Skeletal muscle tissue (tissue), 3 donors: ENCODE measurements at regions not wholly inside any gene's neighbourhood (a gene's known extent, or its start where the extent isn't known, plus 50 kb on each side); places are given as distances from the start of the nearest gene placed in this dataset.
A peak's percentile ranks its signal among the peaks of the same experiment; 100 is the strongest.

Experiments used
- H3K27ac ChIP-seq: one replicate; pipeline ENCODE4 v1.7.0; 2013; ENCODE audit warnings: mild to moderate bottlenecking, low read depth, low read length, inconsistent platforms
- H3K27me3 ChIP-seq, 3 donors: one replicate each; pipeline ENCODE4 v1.7.0; 2013; ENCODE audit warnings: low read length in 3 of 3; ENCODE audit not compliant: control insufficient read depth in 3 of 3, insufficient read depth in 3 of 3
- H3K36me3 ChIP-seq, 3 donors: one replicate each; pipeline ENCODE4 v1.7.0; 2013; ENCODE audit warnings: low read length in 3 of 3; ENCODE audit not compliant: control insufficient read depth in 3 of 3, insufficient read depth in 3 of 3
- H3K4me1 ChIP-seq, 3 donors: one replicate each; pipeline ENCODE4 v1.7.0; 2013; ENCODE audit warnings: low read length in 3 of 3, mild to moderate bottlenecking in 3 of 3; ENCODE audit not compliant: control insufficient read depth in 3 of 3, insufficient read depth in 3 of 3
- H3K4me3 ChIP-seq, 3 donors: one replicate each; pipeline ENCODE4 v1.7.0; 2013; ENCODE audit warnings: low read length in 3 of 3
- H3K9ac ChIP-seq, 3 donors: one replicate each; pipeline ENCODE4 v1.7.0; 2013; ENCODE audit warnings: low read length in 3 of 3, mild to moderate bottlenecking in 3 of 3, moderate library complexity in 2 of 3, low read depth in 1 of 3
- H3K9me3 ChIP-seq, 3 donors: one replicate each; pipeline ENCODE4 v1.7.0; 2013; ENCODE audit warnings: low read length in 3 of 3; ENCODE audit not compliant: control insufficient read depth in 3 of 3
- donor health status: Osteomylitis.

DNA sequence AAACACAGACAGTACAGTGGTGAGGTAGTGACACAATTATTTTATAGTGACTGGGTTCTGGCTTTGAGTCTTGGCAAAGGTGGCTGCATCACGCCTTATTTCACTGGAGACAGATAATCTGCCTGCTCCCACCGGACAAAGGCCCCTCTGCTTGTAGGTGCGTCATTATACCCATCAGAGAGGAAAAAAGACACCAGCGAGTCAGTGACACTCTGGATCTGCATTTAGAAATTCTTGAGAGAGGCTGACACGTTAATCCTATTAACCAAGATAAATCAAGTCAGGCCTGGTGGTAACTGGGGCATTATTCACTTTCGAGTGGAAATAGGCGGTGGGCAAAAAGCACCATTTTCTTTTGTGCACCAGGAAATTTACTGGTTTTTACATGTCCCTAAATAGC lies 76.2 kb downstream of the NR2F2 start:
- H3K9me3 ChIP-seq: no peaks in the 10 kb centered on the region
- H3K27me3 ChIP-seq: peaks cover 38 to 61% (median 57%) of the 10 kb centered on the region in 3 donors
- no peak overlapping the region for H3K9ac ChIP-seq
- H3K36me3 ChIP-seq: no peaks in the 10 kb centered on the region
- no peak overlapping the region for H3K27ac ChIP-seq
- H3K4me1 ChIP-seq: peaks cover 0 to 15% (median 6%) of the 10 kb centered on the region in 3 donors
- H3K4me3 ChIP-seq: no peak overlapping the region

DNA sequence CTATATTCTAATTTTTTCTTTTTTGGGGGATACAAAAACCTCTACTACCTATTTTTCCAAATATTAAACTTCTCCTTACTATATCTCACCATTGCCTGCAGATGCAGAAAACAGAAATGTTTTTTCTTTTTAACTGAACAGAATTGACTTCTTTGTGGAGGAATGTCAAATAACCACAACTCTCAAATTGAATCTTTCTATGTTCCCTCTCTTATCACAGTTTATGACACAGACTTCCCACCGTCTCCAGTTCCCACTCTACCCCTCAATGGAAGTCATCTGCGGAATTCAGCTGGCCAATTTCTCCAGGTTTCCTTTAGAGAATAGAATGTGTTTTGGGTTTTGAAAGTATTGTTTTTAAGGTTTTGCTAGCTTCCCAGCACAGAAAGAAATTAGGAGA lies 77.0 kb downstream of the NR2F2 start:
- Histone ChIP-seq H3K27me3 (peaks cover 44 to 65% (median 64%) of the 10 kb centered on the region in 3 donors), H3K9ac (no peak overlapping the region), H3K27ac (no peak overlapping the region), H3K36me3 (no peaks in the 10 kb centered on the region), H3K4me3 (no peak overlapping the region), H3K4me1 (peaks cover 0 to 15% (median 6%) of the 10 kb centered on the region in 3 donors), H3K9me3 (no peaks in the 10 kb centered on the region)

DNA sequence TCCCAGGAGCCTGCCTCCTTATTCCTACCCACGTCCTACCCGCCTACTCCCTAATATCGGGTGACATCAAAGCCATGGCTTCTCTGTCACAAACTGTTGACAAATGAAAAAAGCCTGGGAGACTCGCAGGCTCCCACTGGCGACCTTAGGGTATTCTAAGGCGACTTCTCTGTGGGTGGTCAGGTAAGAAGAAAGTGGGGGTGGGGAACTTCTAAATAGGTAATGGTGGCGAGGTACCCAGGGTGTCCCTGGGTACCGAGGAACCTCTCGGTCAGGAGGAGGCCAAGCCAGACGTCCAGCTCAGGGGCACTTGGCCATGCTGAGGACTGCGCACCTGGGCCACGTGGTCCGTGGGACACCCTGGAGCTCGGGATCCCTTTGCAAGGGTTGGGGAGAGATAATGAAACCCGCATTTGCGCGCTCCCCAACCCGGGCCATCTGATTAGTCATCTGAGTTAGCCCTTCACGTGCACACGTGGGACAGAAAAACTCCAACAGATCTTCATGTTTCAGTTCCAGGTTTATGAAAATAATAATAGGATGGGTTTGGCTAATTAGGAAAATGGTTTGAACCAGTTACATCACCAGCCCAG lies 78.2 kb downstream of the NR2F2 start:
- peaks cover 56 to 76% (median 75%) of the 10 kb centered on the region in 3 donors for H3K27me3 ChIP-seq

DNA sequence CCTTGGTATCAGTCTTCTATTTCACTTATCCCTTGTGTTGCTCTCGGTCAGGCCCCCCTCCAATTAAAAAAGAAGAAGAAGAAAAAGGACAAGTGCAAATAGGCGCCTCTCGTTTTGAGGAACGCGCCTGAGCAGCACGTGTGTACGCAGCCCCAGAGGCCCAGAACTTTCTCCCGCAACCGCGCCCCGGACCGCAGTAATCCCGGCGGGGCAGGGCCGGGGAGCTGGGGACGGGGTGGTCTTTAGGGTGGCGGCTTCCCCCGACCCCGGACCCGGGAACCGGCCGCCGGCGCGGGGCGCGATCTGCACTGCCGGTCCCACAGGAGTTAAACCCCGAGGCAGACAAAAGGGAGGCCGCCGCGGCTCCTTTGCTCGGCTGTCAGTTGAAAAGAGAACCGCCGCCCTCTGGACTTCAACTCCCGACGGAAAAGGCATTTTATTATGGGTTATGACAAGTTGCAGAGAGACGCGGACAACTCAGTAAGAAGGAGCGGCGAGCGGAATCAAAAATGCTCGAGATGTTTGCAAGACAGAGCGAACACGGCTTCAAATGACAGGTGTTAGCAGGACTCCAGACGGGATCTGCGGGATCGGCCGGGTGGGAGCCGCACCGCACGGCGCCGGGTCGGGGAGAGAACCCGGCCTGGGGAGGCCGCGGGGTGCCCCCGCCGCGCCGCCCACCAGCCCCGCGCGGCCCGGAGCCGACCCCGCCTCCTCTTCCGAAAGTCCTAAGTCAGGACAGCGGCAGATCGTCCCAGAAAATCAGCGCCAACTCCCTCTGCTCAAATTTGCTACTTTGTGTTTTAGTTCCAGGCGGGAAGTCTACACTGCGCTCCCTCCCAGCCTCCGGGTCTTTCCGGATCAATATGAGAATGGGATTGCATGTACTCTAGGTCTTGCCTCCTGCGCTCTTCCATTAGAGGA lies 79.0 kb downstream of the NR2F2 start:
- Histone ChIP-seq H3K9ac (no peak overlapping the region), H3K4me1 (peaks cover 0 to 15% (median 6%) of the 10 kb centered on the region in 3 donors), H3K27me3 (peaks cover 64 to 84% (median 83%) of the 10 kb centered on the region in 3 donors), H3K9me3 (no peaks in the 10 kb centered on the region), H3K4me3 (peak overlapping the region in 2 of 3 donors; percentile 37 to 41), H3K27ac (no peak overlapping the region), H3K36me3 (no peaks in the 10 kb centered on the region)

More for the DNA sequence above, 78.2 kb downstream of the NR2F2 start:
- no peak overlapping the region for H3K27ac ChIP-seq
- peak overlapping the region in 2 of 3 donors; percentile 37 to 41 for H3K4me3 ChIP-seq
- no peaks in the 10 kb centered on the region for H3K9me3 ChIP-seq
- H3K9ac ChIP-seq: no peak overlapping the region
- peaks cover 0 to 15% (median 6%) of the 10 kb centered on the region in 3 donors for H3K4me1 ChIP-seq
- no peaks in the 10 kb centered on the region for H3K36me3 ChIP-seq

DNA sequence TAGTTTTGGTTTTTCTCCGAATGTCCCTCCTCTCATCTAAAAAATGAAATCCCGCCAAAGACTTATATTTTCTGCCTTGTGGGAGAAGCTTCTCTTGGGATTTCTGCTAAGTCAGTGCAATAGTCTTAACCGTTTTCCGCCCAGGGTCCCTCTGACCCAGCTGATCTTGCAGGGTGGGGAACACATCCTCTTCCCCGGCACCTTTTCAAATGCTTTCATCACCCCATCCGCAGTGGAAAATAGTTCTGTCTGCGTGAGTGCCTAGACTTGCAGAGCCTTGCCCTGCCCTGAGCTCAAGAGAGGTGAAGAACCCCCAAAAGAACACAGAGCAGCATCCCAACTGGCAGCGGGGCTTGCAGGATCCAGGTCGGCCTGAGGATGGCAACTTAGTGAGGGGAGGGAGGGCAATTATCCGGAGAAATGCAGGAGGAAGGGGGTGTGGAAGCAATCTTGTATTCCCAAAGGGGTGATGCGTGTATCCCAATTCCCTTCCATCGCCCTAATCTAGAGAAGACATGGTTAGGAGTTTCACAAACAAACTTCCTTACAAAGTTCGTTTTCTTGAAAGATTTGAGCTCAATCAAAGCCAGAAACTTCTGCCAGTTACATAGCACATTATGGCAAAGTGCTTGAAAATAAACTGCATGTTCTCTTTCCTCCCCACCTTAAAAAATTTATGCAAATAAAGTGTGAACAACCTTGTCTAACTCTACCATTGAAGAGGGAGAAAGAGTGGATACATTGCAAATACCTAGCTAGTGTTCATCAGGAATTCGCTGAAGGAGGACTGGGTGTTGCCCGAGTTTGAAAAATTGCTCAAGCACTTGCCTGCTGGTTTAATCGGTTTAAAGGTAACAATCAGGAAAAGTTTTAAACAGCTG lies 79.9 kb downstream of the NR2F2 start:
- Histone ChIP-seq H3K27me3 (peaks cover 73 to 92% (median 90%) of the 10 kb centered on the region in 3 donors), H3K4me3 (no peak overlapping the region), H3K9me3 (no peaks in the 10 kb centered on the region), H3K4me1 (peaks cover 0 to 18% (median 9%) of the 10 kb centered on the region in 3 donors), H3K36me3 (no peaks in the 10 kb centered on the region), H3K9ac (no peak overlapping the region), H3K27ac (no peak overlapping the region)

DNA sequence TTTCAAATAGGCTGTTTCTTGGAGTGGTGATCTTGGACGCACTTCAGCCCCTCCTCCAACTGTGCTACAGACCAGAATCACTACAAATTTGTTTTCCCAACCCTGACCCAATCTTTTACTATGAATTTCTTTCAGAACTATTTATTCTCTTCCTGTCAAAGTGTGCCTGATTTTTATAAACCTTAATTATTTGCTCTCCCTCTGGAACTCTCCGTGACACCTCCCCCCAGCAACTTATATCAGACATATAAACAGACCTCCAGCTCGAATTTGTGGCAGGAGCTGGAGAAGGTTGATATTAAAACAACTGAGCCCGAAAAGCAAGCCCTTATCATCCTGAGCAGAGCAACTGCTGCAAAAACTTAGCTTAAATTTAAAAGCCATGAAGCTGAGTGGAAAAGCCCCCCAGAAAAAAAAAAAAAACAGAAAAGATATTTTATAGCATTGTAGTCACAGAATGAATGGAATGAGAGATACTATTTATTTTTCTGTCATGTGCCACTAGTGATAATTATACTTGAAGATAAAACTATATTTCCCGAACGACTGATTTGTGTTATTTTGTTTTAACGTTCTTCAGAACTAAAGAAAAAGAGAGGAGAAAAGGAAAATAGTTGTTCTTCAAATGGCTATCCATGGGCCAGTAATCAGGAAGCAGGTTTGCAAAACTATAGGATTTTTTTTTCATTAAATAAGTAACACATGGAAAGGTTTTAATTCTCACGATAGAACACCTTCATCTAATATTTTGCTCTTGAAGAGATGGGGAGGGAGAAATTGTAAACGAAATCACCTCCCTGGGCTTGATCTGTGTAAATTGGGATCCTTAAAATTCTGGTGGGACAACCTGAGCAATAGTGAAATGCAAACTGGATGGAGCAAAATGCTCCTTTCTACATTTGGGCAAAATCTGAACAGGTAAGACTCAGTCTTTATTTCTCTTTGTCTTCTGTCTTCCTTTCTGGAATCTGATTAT lies 80.8 kb downstream of the NR2F2 start:
- no peak overlapping the region for H3K27ac ChIP-seq
- no peaks in the 10 kb centered on the region for H3K36me3 ChIP-seq
- no peak overlapping the region for H3K9ac ChIP-seq
- peaks cover 82 to 94% (median 90%) of the 10 kb centered on the region in 3 donors for H3K27me3 ChIP-seq
- peaks cover 0 to 26% (median 15%) of the 10 kb centered on the region in 3 donors for H3K4me1 ChIP-seq
- H3K9me3 ChIP-seq: no peaks in the 10 kb centered on the region
- H3K4me3 ChIP-seq: no peak overlapping the region

DNA sequence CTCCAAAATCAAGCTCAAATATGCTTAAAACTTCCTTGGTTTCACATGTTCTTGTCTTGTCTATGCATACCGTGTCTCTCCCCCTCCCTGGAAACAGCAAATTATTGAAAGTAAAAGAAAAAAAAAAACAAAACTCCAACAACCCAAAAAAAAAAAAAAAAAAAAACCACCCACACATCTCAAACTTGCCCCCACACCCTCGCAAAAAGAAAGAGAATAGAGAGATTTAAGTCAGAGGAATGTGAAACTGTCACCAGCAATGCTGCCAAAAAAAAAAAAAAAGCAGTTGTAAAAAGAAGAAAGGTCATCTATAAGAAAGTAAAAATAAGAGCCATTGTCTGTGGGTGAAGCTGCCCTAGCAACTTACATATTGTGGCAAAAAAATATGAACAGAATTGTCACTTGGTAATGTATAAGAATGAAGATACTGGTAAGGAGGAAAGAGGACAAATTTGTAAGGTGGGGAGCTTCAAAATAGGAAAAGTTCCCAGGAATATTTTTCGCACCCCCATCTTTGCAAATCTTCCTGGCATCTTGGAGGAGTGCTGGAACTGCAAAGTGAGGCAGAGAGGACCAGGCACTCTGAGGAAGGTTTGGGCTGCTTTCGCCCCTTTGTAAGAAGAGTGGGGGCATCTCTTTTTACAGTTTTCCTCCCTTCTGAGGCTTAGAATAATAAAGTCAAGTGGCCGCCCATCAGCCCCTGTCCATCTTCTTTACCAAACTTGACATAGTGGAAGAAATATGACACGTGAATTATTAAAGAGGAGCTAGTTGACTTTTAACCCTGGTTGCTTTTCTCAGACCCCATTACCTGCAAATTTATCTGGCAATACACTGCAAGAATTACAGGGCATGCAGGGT lies 81.8 kb downstream of the NR2F2 start:
- Histone ChIP-seq H3K9ac (no peak overlapping the region), H3K36me3 (no peaks in the 10 kb centered on the region), H3K27ac (no peak overlapping the region), H3K4me1 (peaks cover 7 to 35% (median 19%) of the 10 kb centered on the region in 3 donors), H3K9me3 (no peaks in the 10 kb centered on the region), H3K4me3 (no peak overlapping the region), H3K27me3 (peaks cover 92 to 96% (median 92%) of the 10 kb centered on the region in 3 donors)

DNA sequence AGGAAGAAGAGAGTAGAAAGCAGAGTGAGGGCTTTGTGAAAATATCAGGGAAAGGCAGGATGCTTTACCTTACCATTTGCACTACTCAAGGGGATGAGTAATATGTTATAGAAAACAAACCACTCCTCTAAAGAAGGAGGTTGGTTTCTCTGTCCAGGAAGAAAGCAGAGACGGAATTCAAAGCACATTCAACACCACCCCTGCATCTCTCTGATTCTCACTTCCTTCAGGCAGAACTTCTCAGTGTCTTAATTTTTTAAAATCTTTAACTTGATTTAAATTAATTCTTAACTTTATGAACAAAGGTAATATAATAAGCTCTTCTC lies 82.4 kb downstream of the NR2F2 start:
- Histone ChIP-seq H3K4me3 (no peak overlapping the region), H3K27ac (no peak overlapping the region), H3K36me3 (no peaks in the 10 kb centered on the region), H3K9ac (no peak overlapping the region), H3K27me3 (peaks cover 93 to 96% (median 93%) of the 10 kb centered on the region in 3 donors), H3K4me1 (peaks cover 10 to 35% (median 20%) of the 10 kb centered on the region in 3 donors), H3K9me3 (no peaks in the 10 kb centered on the region)
